ENCODE measurements at regions not wholly inside any gene's neighbourhood (a gene's known extent, or its start where the extent isn't known, plus 50 kb on each side); places are given as distances from the start of the nearest gene placed in this dataset.

DNA sequence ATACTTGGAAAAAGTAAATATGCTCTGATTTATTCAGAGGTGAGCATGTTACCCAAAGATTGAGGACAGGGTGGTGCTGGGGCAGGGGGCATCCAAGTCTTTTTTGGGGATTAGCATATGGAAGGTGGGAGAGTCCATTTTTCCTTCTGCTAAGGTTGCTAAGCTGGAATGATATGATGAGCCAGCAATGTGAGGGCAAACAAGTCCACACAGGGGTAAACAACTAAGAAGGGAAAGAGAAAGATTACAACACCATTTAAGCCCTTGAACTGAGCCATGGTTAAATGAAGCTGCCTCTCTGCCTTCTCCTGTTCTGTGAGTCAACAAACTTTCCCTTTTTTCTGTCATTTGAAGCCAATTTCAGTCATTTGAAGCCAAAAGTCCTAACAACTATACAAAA, 89.0 kb downstream of the RPL22L1 start:
- DNase-seq (ENCODE audit: low spot score), result no peak

- DNase-seq (ENCODE audit: low spot score), result no peak
Observed at GRCh38 chr3:170780471-170780870, 89.5 kb downstream of the RPL22L1 start.

DNA sequence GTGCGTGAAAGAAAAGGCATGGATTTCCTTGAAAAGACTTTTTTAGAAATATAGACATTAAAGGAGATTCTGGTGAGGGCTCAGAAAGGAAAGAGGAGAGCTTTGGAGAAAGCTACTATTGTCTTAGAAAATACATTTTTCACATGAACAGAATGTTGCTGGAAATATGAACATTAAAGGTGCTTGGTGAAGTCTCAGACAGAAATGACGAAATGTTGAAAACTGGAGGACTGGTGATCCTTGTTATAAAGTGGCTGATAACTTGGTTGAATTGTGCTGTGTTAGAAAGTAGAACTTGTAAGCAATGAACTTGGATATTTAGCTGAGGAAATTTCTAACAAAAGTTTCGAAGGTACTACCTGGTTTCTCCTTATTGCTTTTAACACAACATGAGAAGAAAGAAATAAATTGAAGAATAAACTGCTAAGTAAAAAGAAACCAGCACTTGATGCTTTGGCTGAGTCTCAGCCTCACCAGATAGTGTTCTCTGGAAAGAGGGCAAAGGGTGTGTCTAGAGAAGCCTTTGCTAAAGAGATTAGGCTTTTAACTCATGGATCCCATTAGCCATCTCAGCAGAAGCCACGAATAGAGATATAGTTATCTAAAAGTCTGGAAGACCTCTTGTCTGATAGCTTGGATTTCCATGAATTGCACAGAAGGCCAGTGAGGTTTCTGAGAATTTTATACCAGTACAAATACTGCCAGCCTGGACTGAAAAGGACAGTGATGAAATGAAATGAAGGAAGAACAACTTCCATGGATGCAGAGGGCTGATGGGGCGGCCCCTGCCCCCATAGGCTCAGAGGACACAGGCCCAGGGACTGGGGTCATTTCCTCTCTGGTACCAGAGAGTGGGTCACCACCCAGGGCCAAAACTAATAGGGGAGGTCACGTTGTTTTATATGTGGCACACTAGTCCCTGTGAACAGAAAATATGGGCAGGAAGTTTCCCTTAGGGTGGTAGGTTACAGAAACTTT, 91.5 kb downstream of the RPL22L1 start:
- DNase-seq (ENCODE audit: low spot score), result no peak

DNA sequence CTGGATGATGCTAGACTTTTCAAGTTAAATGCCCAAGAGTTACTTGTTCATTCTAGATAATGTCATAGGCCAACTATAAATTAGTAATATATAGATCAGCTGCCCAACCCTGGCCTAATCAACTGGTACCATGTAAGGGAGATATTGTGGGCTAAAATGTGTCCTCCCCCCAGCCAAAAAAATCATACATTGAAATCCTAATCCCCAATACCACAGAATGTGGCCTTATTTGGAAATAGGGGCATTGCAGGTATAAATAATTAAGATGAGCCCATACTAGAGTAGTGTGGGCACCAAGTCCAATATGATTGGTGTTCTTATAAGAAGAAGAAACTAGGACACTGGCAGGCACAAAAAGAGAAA, 92.5 kb downstream of the RPL22L1 start:
- DNase-seq (ENCODE audit: low spot score), result no peak

- no peak for DNase-seq (ENCODE audit: low spot score)
Observed at GRCh38 chr3:170776887-170777563, 93.0 kb downstream of the RPL22L1 start.

DNA sequence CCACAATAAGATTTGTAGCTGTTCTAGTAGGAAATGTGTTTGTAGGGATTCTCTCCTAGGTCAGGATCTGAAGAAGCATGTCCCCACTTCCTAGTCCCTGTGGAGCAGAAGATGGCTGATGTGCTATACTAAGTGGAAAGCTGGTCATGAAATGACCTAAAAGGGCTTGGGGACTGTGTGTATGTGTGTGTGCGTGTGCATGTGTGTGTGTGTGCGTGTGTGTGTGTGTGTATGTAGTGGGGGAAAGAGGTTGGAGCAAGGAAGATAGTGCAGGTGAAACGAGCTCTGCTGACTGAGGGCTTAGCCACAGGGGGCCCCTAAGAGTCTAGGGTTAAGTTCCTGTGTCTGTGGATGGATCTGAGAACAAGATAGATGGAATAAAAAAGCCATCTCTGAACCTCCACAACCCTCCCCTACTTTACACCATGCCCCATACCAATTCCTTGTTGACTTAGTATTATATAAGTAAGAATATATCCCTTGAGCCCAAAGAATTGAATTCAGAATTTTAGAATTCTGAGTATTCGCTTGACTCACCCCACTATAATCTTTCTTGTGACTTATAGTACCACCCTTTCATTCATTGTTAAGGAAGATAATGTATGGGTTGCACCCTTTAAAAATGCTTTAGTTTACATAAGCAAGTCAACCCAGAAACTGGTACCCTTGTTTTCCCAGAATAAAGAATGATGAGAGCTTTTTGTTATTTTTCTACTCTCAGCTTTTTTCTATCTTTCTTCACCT, 96.1 kb downstream of the RPL22L1 start:
- no peak for DNase-seq (ENCODE audit: low spot score)

- no peak for DNase-seq (ENCODE audit: low spot score)
Observed at GRCh38 chr3:170772175-170772574, 97.8 kb downstream of the RPL22L1 start.

GRCh38 chr3:170768334-170768801, 101.6 kb downstream of the RPL22L1 start:
- DNase-seq (ENCODE audit: low spot score), result no peak

GRCh38 chr3:170767576-170767941, 102.4 kb downstream of the RPL22L1 start:
- DNase-seq (ENCODE audit: low spot score), result no peak

GRCh38 chr3:170766823-170767575, 103.0 kb downstream of the RPL22L1 start:
- DNase-seq (ENCODE audit: low spot score), result no peak

- no peak for DNase-seq (ENCODE audit: low spot score)
Observed at GRCh38 chr3:170766253-170766652, 103.7 kb downstream of the RPL22L1 start.

DNA sequence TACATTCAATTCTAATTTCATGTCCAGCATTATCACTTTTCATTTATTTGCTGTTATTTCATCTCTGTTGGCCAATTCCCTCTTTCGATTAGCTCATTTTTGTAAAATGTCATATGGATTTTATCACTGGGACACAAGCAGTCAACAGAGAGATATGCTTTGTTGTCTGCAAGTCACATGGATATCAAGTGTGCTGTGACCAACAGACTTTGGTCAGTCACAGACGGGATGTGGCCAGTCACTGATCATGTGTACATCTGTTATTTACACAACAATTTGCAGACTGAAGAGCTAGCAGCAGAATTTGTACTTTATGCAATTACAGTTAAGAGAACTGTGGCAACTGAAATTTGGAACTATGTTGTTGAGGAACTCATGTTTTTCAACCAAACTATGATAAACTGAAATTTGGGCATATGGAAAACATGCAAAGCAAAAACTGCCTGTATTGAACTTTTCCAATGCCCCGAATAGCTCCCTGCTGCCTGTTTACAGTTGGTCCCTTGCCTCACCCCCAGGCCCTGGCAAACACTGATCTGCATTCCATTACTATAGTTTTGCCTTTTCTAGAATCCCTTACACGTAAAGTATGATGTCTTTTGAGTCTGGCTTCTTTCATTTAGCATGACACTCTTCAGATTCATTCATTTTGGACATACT, 104.4 kb downstream of the RPL22L1 start:
- peak; percentile 20 for DNase-seq (ENCODE audit: low spot score)

- no peak for DNase-seq (ENCODE audit: low spot score)
Observed at GRCh38 chr3:170764017-170764416, 106.0 kb downstream of the RPL22L1 start.

GRCh38 chr3:170762064-170762463, 107.9 kb downstream of the RPL22L1 start:
- no peak for DNase-seq (ENCODE audit: low spot score)

- DNase-seq (ENCODE audit: low spot score), result no peak
Observed at GRCh38 chr3:170761103-170761502, 108.9 kb downstream of the RPL22L1 start.

- no peak for DNase-seq (ENCODE audit: low spot score)
Observed at GRCh38 chr3:170760174-170760526, 109.8 kb downstream of the RPL22L1 start.

- DNase-seq (ENCODE audit: low spot score), result no peak
Observed at GRCh38 chr3:170759511-170760173, 110.4 kb downstream of the RPL22L1 start.

DNA sequence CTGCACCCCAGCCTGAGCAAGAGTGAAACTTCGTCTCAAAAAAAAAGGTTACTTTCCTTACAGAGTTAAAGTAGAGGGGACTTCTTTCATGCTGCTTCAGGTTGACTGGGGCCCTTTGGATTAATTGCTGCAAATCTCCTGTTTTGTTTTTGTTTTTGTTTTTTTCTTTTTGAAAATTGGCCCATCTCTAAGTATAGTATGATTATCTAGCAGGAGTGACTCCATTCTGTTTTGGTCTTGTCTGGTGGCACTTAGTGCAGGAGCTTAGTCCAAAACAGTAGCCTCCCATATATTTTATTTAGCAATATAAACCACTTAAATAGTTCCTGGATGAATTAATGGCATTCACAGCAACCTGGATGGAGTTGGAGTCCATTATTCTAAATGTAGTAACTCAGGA, 113.0 kb downstream of the RPL22L1 start:
- no peak for DNase-seq (ENCODE audit: low spot score)

- no peak for DNase-seq (ENCODE audit: low spot score)
Observed at GRCh38 chr3:170754311-170754693, 115.7 kb downstream of the RPL22L1 start.

GRCh38 chr3:170753421-170754310, 116.3 kb downstream of the RPL22L1 start:
- no peak for DNase-seq (ENCODE audit: low spot score)
